Stomach smooth muscle (tissue), 2 donors: ENCODE measurements at regions not wholly inside any gene's neighbourhood (a gene's known extent, or its start where the extent isn't known, plus 50 kb on each side); places are given as distances from the start of the nearest gene placed in this dataset.

ENCODE experiments used
- H3K27ac ChIP-seq: one replicate; pipeline ENCODE4 v1.7.0; 2013; ENCODE audit warnings: mild to moderate bottlenecking, low read length, inconsistent platforms
- H3K27me3 ChIP-seq, 2 donors: one replicate each; pipeline ENCODE4 v1.7.0; 2013; ENCODE audit warnings: low read length in 2 of 2; ENCODE audit not compliant: insufficient read depth in 2 of 2, control insufficient read depth in 1 of 2
- H3K36me3 ChIP-seq, 2 donors: one replicate each; pipeline ENCODE4 v1.7.0; 2013; ENCODE audit warnings: low read length in 2 of 2; ENCODE audit not compliant: control insufficient read depth in 2 of 2, insufficient read depth in 2 of 2
- H3K4me1 ChIP-seq: one replicate; pipeline ENCODE4 v1.7.0; 2013; ENCODE audit warnings: low read length; ENCODE audit not compliant: control insufficient read depth, insufficient read depth
- H3K4me3 ChIP-seq, 2 donors: one replicate each; pipeline ENCODE4 v1.7.0; 2013; ENCODE audit warnings: low read length in 2 of 2
- H3K9ac ChIP-seq, 2 donors: one replicate each; pipeline ENCODE4 v1.7.0; 2013; ENCODE audit warnings: low read length in 2 of 2, mild to moderate bottlenecking in 1 of 2
- H3K9me3 ChIP-seq, 2 donors: one replicate each; pipeline ENCODE4 v1.7.0; 2013; ENCODE audit warnings: low read length in 2 of 2; ENCODE audit not compliant: control insufficient read depth in 2 of 2
- donor health status: healthy.
- donor health status: Pancreatic carcinoma.

DNA sequence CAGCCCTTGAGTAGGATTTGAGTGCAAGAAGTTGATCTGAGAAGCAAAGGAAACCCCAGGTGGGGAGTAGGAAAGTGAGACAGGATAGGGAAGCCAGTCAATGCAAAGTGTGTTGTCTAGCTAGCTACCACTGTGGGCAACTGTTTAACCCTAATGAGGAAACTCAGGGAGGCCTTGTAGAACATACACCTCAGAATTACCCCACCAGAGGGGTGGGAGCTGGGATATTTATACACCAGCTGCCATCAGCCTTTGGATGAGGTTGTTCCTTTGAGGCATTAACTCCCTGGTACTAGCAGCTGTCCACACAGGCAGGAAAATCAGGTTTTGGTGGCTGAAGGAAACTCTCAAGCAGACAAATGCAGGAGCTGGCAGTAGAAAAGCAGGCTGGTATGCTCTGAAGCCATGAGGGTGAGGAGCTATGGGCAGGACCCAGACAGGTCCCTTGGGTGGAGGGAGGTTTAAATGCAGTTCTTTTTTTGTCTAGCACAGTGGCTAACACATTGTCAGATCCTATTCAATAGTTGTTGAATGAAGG lies 60.1 kb upstream of the ARID5B start:
- no peak overlapping the region for H3K4me3 ChIP-seq
- H3K36me3 ChIP-seq = no peaks in the 10 kb centered on the region
- no peaks in the 10 kb centered on the region for H3K9me3 ChIP-seq
- H3K27ac ChIP-seq = no peak overlapping the region
- H3K27me3 ChIP-seq = no peaks in the 10 kb centered on the region
- peaks cover 3% of the 10 kb centered on the region for H3K4me1 ChIP-seq
- no peak overlapping the region for H3K9ac ChIP-seq

DNA sequence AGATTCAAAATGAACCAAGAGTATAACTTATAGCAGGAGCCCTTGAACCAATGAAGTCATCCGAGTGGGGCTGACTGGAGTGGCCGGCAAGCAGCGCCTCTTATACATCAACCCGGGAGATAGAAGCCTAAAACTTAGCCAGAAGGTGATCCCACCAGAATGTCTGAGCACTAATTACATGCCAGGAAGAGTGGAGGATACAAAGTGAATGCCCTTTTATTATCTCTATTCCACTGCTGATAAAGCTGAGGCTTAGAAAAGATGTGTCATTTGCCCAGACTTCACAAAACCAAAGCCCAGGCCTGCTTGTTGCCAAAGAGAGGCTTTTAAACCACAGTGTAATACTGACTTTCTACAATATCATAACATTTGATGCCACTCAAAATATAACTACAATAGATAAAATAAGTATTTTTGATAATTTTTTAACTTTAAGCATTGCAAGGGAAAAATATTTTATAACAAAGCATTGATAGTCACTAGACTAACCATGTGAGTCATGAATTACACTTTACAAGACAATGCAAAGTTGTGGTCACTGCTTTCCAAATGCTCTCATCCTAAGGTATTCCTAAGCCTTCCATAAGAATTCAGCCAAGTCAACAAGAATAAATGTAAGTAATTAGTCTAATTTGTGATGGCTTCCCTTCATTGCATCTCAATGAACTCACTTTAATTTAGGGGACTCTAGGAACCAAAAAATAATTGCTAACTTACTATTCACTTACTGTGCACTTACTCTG lies 58.6 kb upstream of the ARID5B start:
- no peaks in the 10 kb centered on the region for H3K36me3 ChIP-seq
- no peak overlapping the region for H3K4me3 ChIP-seq
- H3K4me1 ChIP-seq = no peaks in the 10 kb centered on the region
- no peaks in the 10 kb centered on the region for H3K27me3 ChIP-seq
- H3K9ac ChIP-seq = no peak overlapping the region
- no peaks in the 10 kb centered on the region for H3K9me3 ChIP-seq
- no peak overlapping the region for H3K27ac ChIP-seq

DNA sequence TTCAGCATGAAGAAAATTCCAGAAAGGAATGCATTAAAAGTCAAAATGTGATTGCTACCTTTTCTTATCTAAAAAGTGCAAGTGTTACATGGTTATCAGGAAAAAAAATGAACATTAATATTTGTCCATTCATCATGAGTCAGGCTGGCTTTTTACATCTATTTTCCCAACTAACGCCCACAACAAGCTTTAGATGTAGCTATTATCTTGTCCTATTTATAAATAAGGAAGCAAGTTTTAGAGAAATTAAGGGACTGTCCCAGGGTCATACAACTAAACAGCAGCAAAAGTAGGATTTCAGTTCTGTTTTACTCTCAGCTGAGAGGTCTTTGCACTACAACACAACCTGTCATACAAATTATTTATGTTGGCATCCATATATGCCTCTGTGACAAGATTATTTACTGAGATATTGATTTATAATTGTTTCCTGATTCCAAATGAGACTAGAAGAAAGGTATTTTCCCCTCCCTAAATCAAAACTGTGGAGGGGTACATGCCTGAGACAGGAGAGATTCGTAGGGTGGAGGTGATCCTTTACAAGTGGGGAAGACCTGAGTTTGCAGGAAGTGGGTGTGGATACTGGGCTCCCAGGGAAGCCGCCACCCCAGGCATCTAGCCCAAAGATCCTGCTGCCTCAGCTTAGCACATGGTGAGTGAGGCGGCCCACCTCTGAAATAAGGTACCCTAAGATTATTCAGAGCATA lies 57.2 kb upstream of the ARID5B start:
- no peaks in the 10 kb centered on the region for H3K36me3 ChIP-seq
- H3K27ac ChIP-seq = no peak overlapping the region

GRCh38 chr10:61845196-61845949 lies 56.1 kb upstream of the ARID5B start:
- Histone ChIP-seq H3K36me3 (no peaks in the 10 kb centered on the region), H3K4me3 (no peak overlapping the region), H3K27me3 (no peaks in the 10 kb centered on the region), H3K27ac (no peak overlapping the region), H3K9ac (no peak overlapping the region), H3K4me1 (no peaks in the 10 kb centered on the region), H3K9me3 (no peaks in the 10 kb centered on the region)

More for the DNA sequence above, 57.2 kb upstream of the ARID5B start:
- Histone ChIP-seq H3K9me3 (no peaks in the 10 kb centered on the region), H3K27me3 (no peaks in the 10 kb centered on the region), H3K4me3 (no peak overlapping the region), H3K9ac (no peak overlapping the region), H3K4me1 (no peaks in the 10 kb centered on the region)

GRCh38 chr10:61845950-61846268 lies 55.6 kb upstream of the ARID5B start:
- Histone ChIP-seq H3K9me3 (no peaks in the 10 kb centered on the region), H3K4me3 (no peak overlapping the region), H3K36me3 (no peaks in the 10 kb centered on the region), H3K4me1 (no peaks in the 10 kb centered on the region), H3K27ac (no peak overlapping the region), H3K27me3 (no peaks in the 10 kb centered on the region), H3K9ac (no peak overlapping the region)

- Histone ChIP-seq H3K27ac (no peak overlapping the region), H3K27me3 (no peaks in the 10 kb centered on the region), H3K4me1 (no peaks in the 10 kb centered on the region), H3K4me3 (no peak overlapping the region), H3K9ac (no peak overlapping the region), H3K9me3 (no peaks in the 10 kb centered on the region), H3K36me3 (no peaks in the 10 kb centered on the region)
These were observed 55.0 kb upstream of the ARID5B start for GRCh38 chr10:61846370-61847031.

DNA sequence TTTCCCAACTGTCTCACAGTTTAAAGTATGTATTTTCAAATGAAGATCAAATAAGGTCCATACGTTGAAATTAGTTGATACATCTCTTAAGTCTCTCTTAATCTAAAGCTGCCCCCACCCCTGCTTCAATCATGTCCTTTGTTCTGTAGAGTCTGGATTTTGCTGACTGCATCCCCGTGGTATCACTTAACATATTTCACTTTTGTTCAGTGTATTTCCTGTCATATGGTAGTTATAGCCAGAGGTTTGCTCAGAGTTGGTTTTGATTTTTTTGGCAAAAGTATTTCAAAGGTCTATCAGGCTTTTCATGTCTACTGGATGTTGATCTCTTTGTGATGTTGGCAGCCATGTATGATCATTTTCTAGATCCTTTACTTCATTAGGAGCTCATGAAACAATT lies 54.4 kb upstream of the ARID5B start:
- Histone ChIP-seq H3K9me3 (no peaks in the 10 kb centered on the region), H3K27me3 (no peaks in the 10 kb centered on the region), H3K4me1 (no peaks in the 10 kb centered on the region), H3K36me3 (no peaks in the 10 kb centered on the region), H3K9ac (no peak overlapping the region), H3K27ac (no peak overlapping the region), H3K4me3 (no peak overlapping the region)

DNA sequence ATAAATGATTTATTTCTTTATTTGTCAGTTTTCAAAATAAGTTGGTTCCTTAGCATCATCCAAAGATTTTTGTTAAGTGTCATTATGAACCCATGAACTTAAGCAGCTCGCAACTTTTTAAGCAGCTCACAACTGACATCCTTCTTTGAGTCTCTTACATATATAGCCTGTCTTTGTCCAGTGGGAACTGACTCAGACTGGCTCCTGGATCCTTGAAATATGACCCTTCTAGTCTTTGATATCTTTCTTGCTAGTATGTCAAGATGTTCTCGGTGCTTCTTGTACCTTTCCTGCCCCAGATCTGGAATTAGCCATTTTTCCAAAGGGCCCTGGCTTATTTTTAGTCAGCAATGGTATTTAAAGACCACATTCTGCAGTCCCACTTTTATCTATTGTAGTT lies 53.9 kb upstream of the ARID5B start:
- no peaks in the 10 kb centered on the region for H3K36me3 ChIP-seq
- no peaks in the 10 kb centered on the region for H3K4me1 ChIP-seq
- no peaks in the 10 kb centered on the region for H3K27me3 ChIP-seq
- no peak overlapping the region for H3K27ac ChIP-seq
- H3K9ac ChIP-seq = no peak overlapping the region
- H3K4me3 ChIP-seq = no peak overlapping the region
- no peaks in the 10 kb centered on the region for H3K9me3 ChIP-seq

DNA sequence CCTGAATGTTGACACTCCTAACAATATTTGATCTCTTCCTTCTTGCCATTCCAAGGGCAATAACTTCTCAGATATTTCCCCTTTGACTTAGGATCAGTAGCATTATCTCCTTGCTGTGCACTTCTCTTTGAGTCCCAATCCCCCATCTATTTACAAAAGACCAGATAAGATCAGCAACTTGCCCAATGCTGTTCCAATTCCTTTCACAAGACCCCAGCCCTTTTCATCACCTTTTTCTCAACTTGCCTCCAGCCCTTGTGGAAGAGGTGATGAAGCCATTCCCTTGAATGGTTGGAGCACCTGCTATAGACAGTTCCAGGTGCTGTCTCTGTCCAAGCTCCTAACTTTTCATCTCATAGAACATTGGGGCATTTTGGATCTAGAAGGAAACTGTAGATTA lies 51.1 kb upstream of the ARID5B start:
- no peak overlapping the region for H3K4me3 ChIP-seq
- H3K27me3 ChIP-seq = no peaks in the 10 kb centered on the region
- H3K27ac ChIP-seq = no peak overlapping the region
- H3K9me3 ChIP-seq = no peaks in the 10 kb centered on the region
- no peak overlapping the region for H3K9ac ChIP-seq
- no peaks in the 10 kb centered on the region for H3K4me1 ChIP-seq
- H3K36me3 ChIP-seq = no peaks in the 10 kb centered on the region
